BLaER1 (cell line): ENCODE measurements at regions not wholly inside any gene's neighbourhood (a gene's known extent, or its start where the extent isn't known, plus 50 kb on each side); places are given as distances from the start of the nearest gene placed in this dataset.

Experiments
- H3K27ac ChIP-seq: shearing (Covaris generic); formaldehyde crosslinking; 2 replicates; pipeline ENCODE4 v1.8.1; 2022
- H3K27me3 ChIP-seq: shearing (Covaris generic); formaldehyde crosslinking; 2 replicates; pipeline ENCODE4 v1.8.1; 2022
- H3K36me3 ChIP-seq: shearing (Covaris generic); formaldehyde crosslinking; 2 replicates; pipeline ENCODE4 v1.8.1; 2022
- H3K4me1 ChIP-seq: shearing (Covaris generic); formaldehyde crosslinking; 2 replicates; pipeline ENCODE4 v1.8.1; 2022
- H3K4me2 ChIP-seq: shearing (Covaris generic); formaldehyde crosslinking; 2 replicates; pipeline ENCODE4 v1.8.1; 2022
- H3K4me3 ChIP-seq: shearing (Covaris generic); formaldehyde crosslinking; 2 replicates; pipeline ENCODE4 v1.8.1; 2022
- H3K9ac ChIP-seq: shearing (Covaris generic); formaldehyde crosslinking; 2 replicates; pipeline ENCODE4 v1.8.1; 2022
- H3K9me3 ChIP-seq: shearing (Covaris generic); formaldehyde crosslinking; 2 replicates; pipeline ENCODE4 v1.8.1; 2022
- H4K20me1 ChIP-seq: shearing (Covaris generic); formaldehyde crosslinking; 2 replicates; pipeline ENCODE4 v1.8.1; 2022
- Cebpa-rat ChIP-seq: shearing (Covaris generic); IDR thresholded peaks from 2 replicates; pipeline ENCODE4 v1.8.1; 2022

DNA sequence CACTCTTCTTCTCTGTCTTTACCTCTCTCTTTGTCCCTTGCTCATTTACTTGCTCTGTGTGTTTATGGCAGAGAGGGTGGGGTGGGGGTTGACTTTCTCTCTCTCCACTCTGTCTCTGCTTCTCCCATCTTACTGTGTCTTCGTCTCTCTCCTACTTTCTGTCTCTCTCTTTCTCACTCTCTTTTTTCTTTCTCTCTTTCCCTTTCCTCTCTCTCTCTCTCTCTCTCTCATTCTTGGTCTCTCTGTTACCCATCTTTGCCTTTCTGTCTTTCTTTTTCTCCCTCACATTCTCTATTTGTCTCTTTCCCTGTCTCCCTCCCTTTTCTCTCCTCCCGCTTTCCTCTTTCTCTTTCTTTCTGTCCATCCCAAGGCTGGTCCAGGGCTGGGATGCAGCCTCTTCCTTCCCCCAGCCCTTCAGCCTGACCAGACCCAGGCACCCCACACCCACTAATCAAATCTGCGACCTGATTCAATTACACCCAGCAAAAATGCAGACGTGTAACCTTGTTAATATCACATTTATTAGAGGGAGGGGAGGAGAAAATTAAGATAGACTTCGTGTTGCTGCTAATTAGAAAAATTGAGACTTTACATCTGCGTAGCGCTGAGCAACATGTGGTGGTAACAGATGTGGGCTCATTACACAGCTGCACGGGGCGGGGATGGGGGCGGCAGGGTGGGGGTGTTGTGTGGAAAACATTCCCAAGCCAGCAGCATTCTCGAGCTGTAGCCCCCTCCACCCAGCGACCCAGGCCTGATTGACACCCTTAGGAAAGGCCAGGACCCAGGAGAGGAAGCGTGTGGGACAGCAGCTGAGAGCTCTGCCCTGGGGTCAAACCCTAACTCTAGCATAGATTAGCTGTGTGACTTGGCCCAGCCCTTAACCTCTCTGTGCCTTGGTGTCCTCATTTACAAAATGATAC, 124.9 kb upstream of the MAFB start:
- TF ChIP-seq Cebpa-rat: no peak
- Histone ChIP-seq H3K4me3 (no peak overlapping the region), H3K36me3 (no peaks in the 10 kb centered on the region), H3K27ac (no peak overlapping the region), H3K9me3 (no peaks in the 10 kb centered on the region; the same call in 1 of the 2 replicates), H3K27me3 (no peaks in the 10 kb centered on the region), H4K20me1 (no peaks in the 10 kb centered on the region), H3K4me2 (no peak overlapping the region; the same call in 1 of the 2 replicates), H3K4me1 (peaks cover 8% of the 10 kb centered on the region), H3K9ac (no peak overlapping the region)

DNA sequence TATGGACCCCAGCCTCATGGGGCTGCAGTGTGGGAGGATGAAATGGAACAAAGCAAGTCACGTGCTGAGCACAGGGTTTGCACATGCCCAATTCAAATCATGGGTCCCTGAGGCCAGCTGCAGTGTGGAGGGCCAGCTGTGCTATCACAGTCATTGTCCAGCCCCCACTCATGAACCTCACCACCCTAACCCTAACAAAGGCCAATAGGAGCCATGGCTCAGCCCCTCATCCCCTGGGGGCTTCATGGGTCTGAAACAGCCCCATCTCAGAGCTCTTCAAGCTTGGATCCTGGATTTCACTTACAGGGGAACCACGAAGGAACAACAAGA, 125.6 kb upstream of the MAFB start:
- Histone ChIP-seq H3K4me2 (no peak overlapping the region; the same call in 1 of the 2 replicates), H3K9ac (no peak overlapping the region), H3K36me3 (no peaks in the 10 kb centered on the region), H3K4me1 (peaks cover 8% of the 10 kb centered on the region), H3K9me3 (no peaks in the 10 kb centered on the region; the same call in 1 of the 2 replicates), H4K20me1 (no peaks in the 10 kb centered on the region), H3K27me3 (no peaks in the 10 kb centered on the region), H3K27ac (no peak overlapping the region), H3K4me3 (no peak overlapping the region)
- no peak for TF ChIP-seq Cebpa-rat

DNA sequence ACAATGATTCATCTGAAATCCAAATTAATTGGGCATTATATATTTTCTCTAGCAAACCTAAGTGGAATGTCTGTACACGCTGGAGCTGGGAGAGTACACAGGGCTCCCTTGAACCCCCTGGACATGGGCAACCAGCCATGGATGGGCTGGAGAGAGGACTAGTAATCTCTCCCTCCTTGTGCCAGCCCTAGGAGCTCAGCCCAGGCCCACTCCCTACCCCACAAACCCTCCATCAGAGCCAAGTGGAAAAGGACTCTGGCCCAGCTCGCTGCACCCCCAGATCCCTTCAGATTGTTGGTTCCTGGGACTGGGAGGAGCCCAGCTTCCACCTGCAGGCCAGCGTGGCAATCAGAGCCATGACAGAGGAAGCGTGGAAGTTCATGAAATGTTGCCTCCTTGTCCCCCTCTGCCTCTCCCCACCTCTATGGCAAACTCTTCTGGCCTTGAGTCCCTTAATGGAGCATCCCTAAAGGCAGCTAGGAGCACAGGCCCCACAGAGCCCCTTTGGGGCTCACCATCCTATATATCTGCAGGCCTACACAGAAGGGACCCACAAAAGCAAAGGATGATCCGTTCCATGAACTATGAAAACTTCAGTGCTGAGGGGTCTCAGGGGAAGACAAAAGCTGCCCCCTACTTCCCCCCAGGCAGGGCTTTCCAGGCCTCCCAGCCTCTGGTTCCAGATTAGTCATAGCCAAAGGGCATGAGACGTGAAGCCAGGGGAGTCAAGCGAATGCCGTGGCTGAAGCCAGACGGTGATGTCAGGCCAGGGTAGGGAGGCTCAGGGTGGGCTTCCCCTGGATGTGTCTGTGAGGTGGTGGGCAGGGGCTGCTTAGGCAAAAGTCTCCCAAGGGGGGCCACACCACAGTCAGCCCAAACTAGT, 126.4 kb upstream of the MAFB start:
- Histone ChIP-seq H3K4me3 (no peak overlapping the region), H3K27me3 (no peaks in the 10 kb centered on the region), H3K4me1 (peaks cover 8% of the 10 kb centered on the region), H3K36me3 (no peaks in the 10 kb centered on the region), H3K27ac (no peak overlapping the region), H3K9ac (no peak overlapping the region), H3K4me2 (no peak overlapping the region), H3K9me3 (no peaks in the 10 kb centered on the region; the same call in 1 of the 2 replicates), H4K20me1 (no peaks in the 10 kb centered on the region)
- TF ChIP-seq Cebpa-rat: no peak

DNA sequence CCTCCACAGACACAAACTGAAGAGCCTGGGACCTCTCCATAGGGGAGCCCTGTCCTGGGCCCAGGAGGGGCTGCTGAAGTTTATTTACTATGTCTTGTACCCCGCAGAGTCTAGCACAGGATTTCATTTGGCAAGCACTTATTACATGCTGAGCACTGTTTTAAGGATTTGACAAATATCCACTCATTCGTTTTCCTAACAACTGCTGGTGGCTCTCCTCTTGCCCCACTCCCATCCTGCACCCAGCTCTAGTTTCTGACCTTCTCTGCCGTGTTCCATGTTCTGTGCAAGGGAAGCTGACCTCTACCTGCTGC, 127.0 kb upstream of the MAFB start:
- peaks cover 8% of the 10 kb centered on the region for H3K4me1 ChIP-seq
- H3K4me2 ChIP-seq: no peak overlapping the region
- no peaks in the 10 kb centered on the region; the same call in 1 of the 2 replicates for H3K9me3 ChIP-seq
- H3K36me3 ChIP-seq: no peaks in the 10 kb centered on the region
- H4K20me1 ChIP-seq: no peaks in the 10 kb centered on the region
- H3K4me3 ChIP-seq: no peak overlapping the region
- no peaks in the 10 kb centered on the region for H3K27me3 ChIP-seq
- TF ChIP-seq Cebpa-rat: no peak
- H3K27ac ChIP-seq: no peak overlapping the region
- no peak overlapping the region for H3K9ac ChIP-seq

DNA sequence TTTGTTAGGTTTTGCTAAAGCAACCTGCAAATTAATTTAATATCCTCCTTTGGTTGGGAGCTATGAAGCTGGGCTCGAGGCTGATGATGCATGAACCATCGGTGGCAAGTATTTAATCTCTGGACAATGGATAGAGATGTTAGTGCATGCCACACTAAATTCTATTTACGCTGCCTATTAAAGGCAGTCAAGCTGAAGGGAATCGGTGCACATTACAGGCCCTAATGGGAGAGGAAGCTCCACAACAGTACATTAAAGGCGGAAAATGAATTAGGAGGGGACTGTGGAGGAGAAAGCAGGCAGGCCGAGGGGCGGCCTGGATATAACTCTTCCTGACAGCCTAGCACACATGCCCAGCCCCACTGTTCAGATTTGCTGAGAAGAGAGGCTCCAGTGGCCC, 132.4 kb upstream of the MAFB start:
- Histone ChIP-seq H3K4me1 (no peaks in the 10 kb centered on the region), H3K36me3 (no peaks in the 10 kb centered on the region), H3K4me2 (no peak overlapping the region), H3K27me3 (no peaks in the 10 kb centered on the region), H3K4me3 (no peak overlapping the region), H3K9ac (no peak overlapping the region), H4K20me1 (no peaks in the 10 kb centered on the region), H3K27ac (no peak overlapping the region), H3K9me3 (peaks cover 4% of the 10 kb centered on the region; the same call in 1 of the 2 replicates)
- no peak for TF ChIP-seq Cebpa-rat

DNA sequence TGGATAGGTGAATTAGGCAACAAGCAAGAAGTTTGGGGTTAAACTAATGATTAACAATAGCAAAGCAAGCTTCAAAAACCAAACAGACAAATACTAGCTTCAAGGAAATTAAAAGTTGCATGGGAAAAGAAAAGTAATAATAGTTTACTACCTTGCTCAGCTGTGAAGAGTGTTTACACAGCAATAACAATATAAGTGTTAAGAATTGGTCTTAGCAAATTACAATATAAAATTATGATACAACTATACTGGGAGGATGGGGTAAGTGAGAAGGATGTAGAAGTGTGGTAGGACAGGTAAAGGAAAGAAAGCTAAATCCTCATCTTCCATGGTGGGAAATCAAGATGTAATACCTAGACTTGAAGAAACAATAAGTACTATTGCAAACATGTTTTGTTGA, 137.7 kb upstream of the MAFB start:
- H3K27me3 ChIP-seq: no peaks in the 10 kb centered on the region
- no peak overlapping the region for H3K4me3 ChIP-seq
- H3K4me2 ChIP-seq: no peak overlapping the region
- 0 out of 2 replicates have a peak, but pooled peaks cover 4% of the 10 kb centered on the region for H3K9me3 ChIP-seq
- no peaks in the 10 kb centered on the region for H3K36me3 ChIP-seq
- no peak overlapping the region for H3K27ac ChIP-seq
- no peak for TF ChIP-seq Cebpa-rat
- no peaks in the 10 kb centered on the region for H3K4me1 ChIP-seq
- no peaks in the 10 kb centered on the region for H4K20me1 ChIP-seq
- H3K9ac ChIP-seq: no peak overlapping the region

DNA sequence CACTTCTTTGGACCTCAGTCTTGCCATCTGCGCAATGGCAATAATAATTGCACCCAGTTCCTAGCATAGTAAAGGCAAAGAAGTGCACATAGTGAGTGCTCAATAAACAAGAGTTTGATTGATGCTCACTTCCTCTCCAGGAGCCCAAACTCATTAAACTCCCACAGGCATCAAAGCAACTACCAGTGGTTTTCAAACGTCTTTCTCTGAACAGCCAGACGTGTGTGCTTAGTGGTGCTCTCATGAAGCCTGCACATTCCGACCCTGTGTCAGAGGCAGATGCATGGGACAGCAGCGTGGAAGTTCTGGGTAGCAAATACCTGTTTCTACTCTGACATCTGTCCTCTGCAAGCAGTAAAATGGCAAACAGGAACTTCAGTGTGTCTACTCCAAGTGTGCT, 146.3 kb upstream of the MAFB start:
- TF ChIP-seq Cebpa-rat: no peak
- H3K4me2 ChIP-seq: no peak overlapping the region
- H3K27ac ChIP-seq: no peak overlapping the region

DNA sequence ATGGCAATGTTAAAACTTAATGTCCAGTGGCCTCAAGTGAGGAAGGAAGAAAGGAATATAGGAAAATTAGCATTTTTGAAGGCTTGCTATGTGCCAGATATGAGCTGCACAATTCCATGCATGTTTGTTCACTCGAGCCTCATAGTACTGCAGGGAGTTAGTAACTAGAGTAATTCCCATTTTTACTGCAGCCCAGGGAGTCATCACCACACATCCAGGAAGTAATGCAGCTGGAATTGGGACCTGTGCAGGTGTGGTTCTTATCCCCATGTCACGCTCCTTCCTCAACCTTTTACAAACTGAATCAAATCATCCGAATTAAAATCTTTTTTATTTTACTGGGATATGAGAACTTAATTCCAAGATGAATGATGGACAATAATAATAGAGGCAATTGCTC, 149.5 kb upstream of the MAFB start:
- H3K9me3 ChIP-seq: no peaks in the 10 kb centered on the region
- no peaks in the 10 kb centered on the region for H4K20me1 ChIP-seq
- no peak overlapping the region for H3K27ac ChIP-seq
- H3K4me2 ChIP-seq: no peak overlapping the region
- no peaks in the 10 kb centered on the region for H3K36me3 ChIP-seq
- no peak for TF ChIP-seq Cebpa-rat
- H3K27me3 ChIP-seq: no peaks in the 10 kb centered on the region
- no peak overlapping the region for H3K4me3 ChIP-seq
- no peak overlapping the region for H3K9ac ChIP-seq
- H3K4me1 ChIP-seq: no peaks in the 10 kb centered on the region

More for the DNA sequence above, 146.3 kb upstream of the MAFB start:
- no peaks in the 10 kb centered on the region for H3K4me1 ChIP-seq
- no peaks in the 10 kb centered on the region for H3K9me3 ChIP-seq
- H3K36me3 ChIP-seq: no peaks in the 10 kb centered on the region
- no peaks in the 10 kb centered on the region for H3K27me3 ChIP-seq
- H3K4me3 ChIP-seq: no peak overlapping the region
- H3K9ac ChIP-seq: no peak overlapping the region
- no peaks in the 10 kb centered on the region for H4K20me1 ChIP-seq

DNA sequence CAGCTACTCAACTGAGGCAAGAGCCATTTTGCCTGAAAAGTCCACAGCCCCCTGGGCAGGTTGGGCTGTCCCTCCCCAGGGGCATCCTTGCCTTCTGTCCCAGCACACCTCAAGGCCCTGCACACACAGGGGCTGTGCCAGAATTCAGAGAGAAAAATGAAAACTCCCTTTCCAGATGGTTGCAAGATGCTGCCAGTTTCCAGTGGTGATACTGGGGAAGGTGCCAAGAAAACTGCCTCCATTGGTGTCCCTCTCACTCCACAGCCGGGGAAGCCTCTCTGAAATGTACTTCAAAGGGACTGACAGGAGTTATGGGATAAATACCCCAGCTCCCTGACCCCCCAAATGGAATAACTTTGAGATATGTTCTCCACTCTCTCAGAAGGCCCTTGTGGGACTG, 154.2 kb upstream of the MAFB start:
- Histone ChIP-seq H3K36me3 (no peaks in the 10 kb centered on the region), H4K20me1 (no peaks in the 10 kb centered on the region), H3K9me3 (no peaks in the 10 kb centered on the region), H3K4me1 (no peaks in the 10 kb centered on the region), H3K27me3 (no peaks in the 10 kb centered on the region), H3K9ac (no peak overlapping the region), H3K4me3 (no peak overlapping the region), H3K4me2 (no peak overlapping the region), H3K27ac (no peak overlapping the region)
- no peak for TF ChIP-seq Cebpa-rat

DNA sequence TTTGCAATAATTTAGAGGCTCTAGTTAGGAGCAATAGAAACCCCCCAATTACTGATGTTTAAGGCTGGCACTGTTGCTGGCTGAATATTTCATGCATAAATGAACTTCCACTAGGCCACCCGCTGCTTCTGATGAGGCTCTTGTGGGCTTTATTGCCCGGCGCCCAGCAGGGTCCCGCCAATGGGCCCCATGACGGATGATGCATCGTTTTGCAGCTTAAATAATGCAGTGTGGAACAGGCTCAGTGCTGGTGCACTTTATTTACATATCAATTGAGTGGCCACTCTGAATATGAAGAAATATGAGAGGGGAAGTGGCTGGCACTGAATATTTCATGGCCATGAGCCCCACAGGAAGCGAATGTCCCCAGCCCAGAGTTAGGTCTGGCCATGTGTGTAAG, 155.3 kb upstream of the MAFB start:
- Histone ChIP-seq H3K9ac (no peak overlapping the region), H3K27ac (no peak overlapping the region), H3K4me2 (no peak overlapping the region), H3K36me3 (no peaks in the 10 kb centered on the region), H3K9me3 (no peaks in the 10 kb centered on the region), H3K27me3 (no peaks in the 10 kb centered on the region), H3K4me1 (no peaks in the 10 kb centered on the region), H4K20me1 (no peaks in the 10 kb centered on the region), H3K4me3 (no peak overlapping the region)
- TF ChIP-seq Cebpa-rat: no peak
